ENCODE measurements at regions not wholly inside any gene's neighbourhood (a gene's known extent, or its start where the extent isn't known, plus 50 kb on each side); places are given as distances from the start of the nearest gene placed in this dataset.
"Not testable (repeated sequence)": the region's sequence is repeated elsewhere in the genome, so short reads cannot be mapped to it uniquely, and the experiment has no call there.

- TF ChIP-seq REST (IDR thresholded peaks at IDR 0.05; ENCODE audit: unreplicated experiment) (no peak), EZH2phosphoT487 (IDR thresholded peaks at IDR 0.05; ENCODE audit: unreplicated experiment) (no peak), JUNB (IDR thresholded peaks at IDR 0.05; ENCODE audit: unreplicated experiment) (no peak), EZH2 (IDR thresholded peaks at IDR 0.05; ENCODE audit: low read depth, unreplicated experiment) (no peak), ZNF331 (CRISPR knock-in tag; IDR thresholded peaks at IDR 0.05; ENCODE audit: low read depth) (no peak), CTCF (conservative IDR thresholded peaks at IDR 0.05; ENCODE audit: low read depth in 2 of 2) (no peak), ZNF114 (CRISPR knock-in tag; IDR thresholded peaks at IDR 0.05) (no peak)
Observed at GRCh38 chr3:72161881-72162595, 377.1 kb upstream of the PROK2 start (continued).

- not testable (repeated sequence) for H3K9me2 ChIP-seq (ENCODE audit: insufficient read depth); H3K27ac ChIP-seq (ENCODE audit: low read depth); H3K4me2 ChIP-seq; H3K4me3 Mint-ChIP-seq; H3K27ac Mint-ChIP-seq; DNase-seq (ENCODE audit: low spot score); H3K36me3 Mint-ChIP-seq (ENCODE audit: low read depth); H3K36me3 ChIP-seq (ENCODE audit: insufficient read depth); H3K4me3 ChIP-seq; H3K9me3 Mint-ChIP-seq; H3K4me1 ChIP-seq (ENCODE audit: insufficient read depth); H3F3A ChIP-seq (replicated peaks; ENCODE audit: low read depth); ATAC-seq; H3K79me2 ChIP-seq (replicated peaks; ENCODE audit: insufficient read depth); H3K27me3 ChIP-seq (ENCODE audit: insufficient read depth); H2AFZ ChIP-seq; H3K27me3 Mint-ChIP-seq (ENCODE audit: insufficient read depth, low read depth, poor library complexity); H4K20me1 ChIP-seq (replicated peaks; ENCODE audit: insufficient read depth)
- H3K4me1 Mint-ChIP-seq, result peaks cover 12% of the 10 kb centered on the region
Observed at GRCh38 chr3:72161285-72161684, 376.3 kb upstream of the PROK2 start.

- H3K4me2 ChIP-seq, result no peak overlapping the region
- H3K4me3 Mint-ChIP-seq, result no peak overlapping the region
- no peak overlapping the region for H2AFZ ChIP-seq
- H3K27me3 ChIP-seq (ENCODE audit: insufficient read depth), result no peaks in the 10 kb centered on the region
- no peak overlapping the region for H3K27ac Mint-ChIP-seq
- H3K27me3 Mint-ChIP-seq (ENCODE audit: insufficient read depth, low read depth, poor library complexity), result peaks cover 5% of the 10 kb centered on the region
- H3F3A ChIP-seq (replicated peaks; ENCODE audit: low read depth), result no peaks in the 10 kb centered on the region
- H3K36me3 Mint-ChIP-seq (ENCODE audit: low read depth), result no peaks in the 10 kb centered on the region
- H3K9me3 Mint-ChIP-seq, result no peaks in the 10 kb centered on the region
- H3K4me1 ChIP-seq (ENCODE audit: insufficient read depth), result no peaks in the 10 kb centered on the region; the same call in 1 of the 2 replicates
- no peaks in the 10 kb centered on the region for H3K79me2 ChIP-seq (replicated peaks; ENCODE audit: insufficient read depth)
- no peaks in the 10 kb centered on the region for H3K36me3 ChIP-seq (ENCODE audit: insufficient read depth)
- peaks cover 8% of the 10 kb centered on the region for H3K4me1 Mint-ChIP-seq
- no peak overlapping the region for H3K27ac ChIP-seq (ENCODE audit: low read depth)
- TF ChIP-seq STAT1 (IDR thresholded peaks at IDR 0.05; ENCODE audit: unreplicated experiment) (no peak), NANOG (IDR thresholded peaks at IDR 0.05; ENCODE audit: borderline replicate concordance) (no peak), CTCF (conservative IDR thresholded peaks at IDR 0.05; ENCODE audit: low read depth in 2 of 2) (no peak)
- no peak for DNase-seq (ENCODE audit: low spot score)
- no peak overlapping the region for H3K4me3 ChIP-seq
- no peak for ATAC-seq
- no peaks in the 10 kb centered on the region for H3K9me2 ChIP-seq (ENCODE audit: insufficient read depth)
- no peaks in the 10 kb centered on the region for H4K20me1 ChIP-seq (replicated peaks; ENCODE audit: insufficient read depth)
Observed at GRCh38 chr3:72160351-72160750, 375.4 kb upstream of the PROK2 start.
